GM12892 (cell line): ENCODE measurements at regions not wholly inside any gene's neighbourhood (a gene's known extent, or its start where the extent isn't known, plus 50 kb on each side); places are given as distances from the start of the nearest gene placed in this dataset.
"Not testable (repeated sequence)": the region's sequence is repeated elsewhere in the genome, so short reads cannot be mapped to it uniquely, and the experiment has no call there.

Experiments
- DNase-seq: peaks from one replicate; pipeline ENCODE4 v3.0.0; 2011; ENCODE audit not compliant: insufficient read length
- FAIRE-seq: peaks from 2 replicates; lab custom pipeline; 2011; peaks lifted over from hg19 to GRCh38; lab: Jason Lieb, UNC
- POLR2A ChIP-seq: IDR thresholded peaks from 2 replicates; pipeline ENCODE4 v1.6.1; 2011; ENCODE audit warnings: low read depth, low read length, control low read depth
- POLR2AphosphoS5 ChIP-seq: IDR thresholded peaks from 2 replicates; pipeline ENCODE4 v1.6.1; 2011; ENCODE audit warnings: low read depth, low read length, control low read depth
- TAF1 ChIP-seq: IDR thresholded peaks from 2 replicates; pipeline ENCODE4 v1.6.1; 2011; ENCODE audit warnings: low read depth, mild to moderate bottlenecking, control low read depth, low read length, borderline replicate concordance

- DNase-seq, FAIRE-seq: not testable (repeated sequence)
These were observed 51.0 kb upstream of the CDYL start for GRCh38 chr6:4725136-4725760.

GRCh38 chr6:4724727-4725126 lies 51.5 kb upstream of the CDYL start:
- not testable (repeated sequence) for FAIRE-seq

GRCh38 chr6:4723383-4723782 lies 52.8 kb upstream of the CDYL start:
- DNase-seq (no peak), FAIRE-seq (no peak)
- no peak for TF ChIP-seq POLR2AphosphoS5
- TF ChIP-seq TAF1 = no peak
- no peak for TF ChIP-seq POLR2A

More at GRCh38 chr6:4724727-4725126, 51.5 kb upstream of the CDYL start:
- not testable (repeated sequence) for DNase-seq

GRCh38 chr6:4721368-4721767 lies 54.8 kb upstream of the CDYL start:
- DNase-seq, FAIRE-seq: not testable (repeated sequence)

GRCh38 chr6:4719491-4719890 lies 56.7 kb upstream of the CDYL start:
- FAIRE-seq = no peak
- TF ChIP-seq POLR2A = no peak
- TF ChIP-seq TAF1 = no peak
- TF ChIP-seq POLR2AphosphoS5 = no peak
- DNase-seq = no peak

GRCh38 chr6:4717856-4718255 lies 58.3 kb upstream of the CDYL start:
- DNase-seq (no peak), FAIRE-seq (no peak)
- TF ChIP-seq POLR2AphosphoS5 = no peak

GRCh38 chr6:4717124-4717523 lies 59.1 kb upstream of the CDYL start:
- TF ChIP-seq POLR2AphosphoS5 = no peak
- no peak for TF ChIP-seq POLR2A
- TF ChIP-seq TAF1 = no peak
- no peak for FAIRE-seq
- no peak for DNase-seq

GRCh38 chr6:4714961-4715501 lies 61.2 kb upstream of the CDYL start:
- FAIRE-seq = no peak
- TF ChIP-seq POLR2A (no peak), POLR2AphosphoS5 (no peak), TAF1 (no peak)
- DNase-seq = no peak

GRCh38 chr6:4712291-4712690 lies 63.9 kb upstream of the CDYL start:
- DNase-seq (no peak), FAIRE-seq (no peak)
- TF ChIP-seq POLR2AphosphoS5 = no peak
- TF ChIP-seq POLR2A = no peak
- TF ChIP-seq TAF1 = no peak

- DNase-seq (no peak), FAIRE-seq (no peak)
- TF ChIP-seq POLR2AphosphoS5 (no peak), TAF1 (no peak), POLR2A (no peak)
These were observed 69.2 kb upstream of the CDYL start for GRCh38 chr6:4707011-4707410.

GRCh38 chr6:4705809-4706208 lies 70.4 kb upstream of the CDYL start:
- TF ChIP-seq POLR2AphosphoS5 (no peak), TAF1 (no peak), POLR2A (no peak)
- no peak for DNase-seq
- FAIRE-seq = no peak

- TF ChIP-seq POLR2A = no peak
- TF ChIP-seq POLR2AphosphoS5 = no peak
- TF ChIP-seq TAF1 = no peak
- no peak for FAIRE-seq
These were observed 72.8 kb upstream of the CDYL start for GRCh38 chr6:4703382-4703781.

GRCh38 chr6:4698901-4699659 lies 77.1 kb upstream of the CDYL start:
- DNase-seq (no peak), FAIRE-seq (no peak)

More at GRCh38 chr6:4703382-4703781, 72.8 kb upstream of the CDYL start:
- DNase-seq = no peak

More at GRCh38 chr6:4698901-4699659, 77.1 kb upstream of the CDYL start:
- TF ChIP-seq POLR2AphosphoS5 = no peak
- TF ChIP-seq TAF1 = no peak
- no peak for TF ChIP-seq POLR2A
